HCT116 (cell line): ENCODE measurements at regions not wholly inside any gene's neighbourhood (a gene's known extent, or its start where the extent isn't known, plus 50 kb on each side); places are given as distances from the start of the nearest gene placed in this dataset.

Source experiments
- ATAC-seq: fragments of 200-7000 bp; cut with Tn5 transposase; 2 replicates; pipeline ENCODE4 v1.9.1; 2020; ENCODE audit warnings: mild to moderate bottlenecking, moderate library complexity
- BruUV-seq: library from RNA; stranded (reverse); fragments of 400-500 nt; replicated peaks from 2 replicates; lab custom pipeline; 2021; lab: Mats Ljungman, UMichigan
- CTCF ChIA-PET: fragments of 300-600 bp; sonication (Branson Sonifier 250); formaldehyde crosslinking; loops from one replicate; lab custom pipeline; 2021; ENCODE audit warnings: antibody characterized with exemption; lab: Charles Lee
- POLR2A ChIA-PET: fragments of 300-600, 350-600 bp; sonication (Branson Sonifier 250); formaldehyde crosslinking; loops from one replicate; lab custom pipeline; 2021; ENCODE audit warnings: antibody characterized with exemption; lab: Charles Lee
- RAD21 ChIA-PET, 2 experiments: fragments of 300-600 bp; sonication (Branson Sonifier 250); formaldehyde crosslinking; loops; one replicate each; lab custom pipeline; 2023; ENCODE audit warnings: low total read pairs in 2 of 2; ENCODE audit not compliant: uncharacterized antibody in 2 of 2, unreplicated experiment in 2 of 2, low non-redundant PET in 1 of 2; lab: Charles Lee
- DNase-seq: peaks from one replicate; pipeline ENCODE4 v3.0.0-alpha.2; 2010; ENCODE audit warnings: low read depth, low spot score
- H2AFZ ChIP-seq: fragments of 200-600 bp; shearing (Covaris generic), sonication (generic); 2 replicates; pipeline ENCODE4 v1.6.1; 2017; ENCODE audit warnings: low read depth, mixed run types, mixed read lengths, antibody characterized with exemption, low read length; ENCODE audit not compliant: poor library complexity, severe bottlenecking
- H3K27ac ChIP-seq: 2 replicates; pipeline ENCODE4 v1.5.1; 2012; ENCODE audit warnings: low read depth, low read length
- H3K27me3 ChIP-seq: fragments of 200-600 bp; sonication (generic); 2 replicates; pipeline ENCODE4 v1.6.1; 2016; ENCODE audit warnings: mixed run types, low read length, mixed read lengths; ENCODE audit not compliant: insufficient read depth
- H3K36me3 ChIP-seq, 2 experiments: fragments of 200-500 bp in 1 of 2; fragments of 200-600 bp in 1 of 2; sonication (Bioruptor generic) in 1 of 2; sonication (generic) in 1 of 2; 2 replicates each; pipeline versions ENCODE4 v1.5.1 to v1.6.1; 2014 to 2016; ENCODE audit warnings: low read length in 2 of 2, inconsistent platforms in 1 of 2, mixed read lengths in 1 of 2, mixed run types in 1 of 2; ENCODE audit not compliant: insufficient read depth in 2 of 2, control insufficient read depth in 1 of 2
- H3K4me1 ChIP-seq, 2 experiments: fragments of 200-600 bp in 1 of 2; sonication (generic) in 1 of 2; 2 replicates each; pipeline versions ENCODE4 v1.5.1 to v1.6.1; 2012 to 2017; ENCODE audit warnings: low read length in 2 of 2, inconsistent platforms in 1 of 2, mild to moderate bottlenecking in 1 of 2, mixed read lengths in 1 of 2, mixed run types in 1 of 2, moderate library complexity in 1 of 2; ENCODE audit not compliant: insufficient read depth in 2 of 2, control insufficient read depth in 1 of 2
- H3K4me2 ChIP-seq: fragments of 200-600 bp; sonication (generic); 2 replicates; pipeline ENCODE4 v1.6.1; 2017; ENCODE audit warnings: mixed run types, low read length, mixed read lengths
- H3K4me3 ChIP-seq, 2 experiments: fragments of 200-600 bp in 1 of 2; sonication (generic) in 1 of 2; replicated peaks in 1 of 2; 2 replicates each; pipeline ENCODE4 v1.5.1; 2011 to 2016; ENCODE audit warnings: low read length in 2 of 2, control low read depth in 1 of 2, low read depth in 1 of 2, mild to moderate bottlenecking in 1 of 2, mixed read lengths in 1 of 2, mixed run types in 1 of 2
- H3K79me2 ChIP-seq: fragments of 200-600 bp; sonication (generic); 2 replicates; pipeline ENCODE4 v1.6.1; 2017; ENCODE audit warnings: mild to moderate bottlenecking, mixed run types, low read length, moderate library complexity, mixed read lengths; ENCODE audit not compliant: insufficient read depth
- H3K9ac ChIP-seq: fragments of 200-600 bp; sonication (generic); 2 replicates; pipeline ENCODE4 v1.6.1; 2016; ENCODE audit warnings: low read length, mixed read lengths
- H3K9me2 ChIP-seq: fragments of 200-600 bp; sonication (generic), shearing (Covaris generic); 2 replicates; pipeline ENCODE4 v1.6.1; 2017; ENCODE audit warnings: mixed run types, mild to moderate bottlenecking, moderate library complexity; ENCODE audit not compliant: insufficient read depth
- H3K9me3 ChIP-seq, 2 experiments: fragments of 200-500 bp in 1 of 2; fragments of 200-600 bp in 1 of 2; sonication (Bioruptor generic) in 1 of 2; sonication (generic) in 1 of 2; 2 replicates each; pipeline ENCODE4 v1.6.1; 2014 to 2017; ENCODE audit warnings: low read length in 2 of 2, mixed read lengths in 2 of 2, inconsistent platforms in 1 of 2, low read depth in 1 of 2, mild to moderate bottlenecking in 1 of 2, mixed run types in 1 of 2, moderate library complexity in 1 of 2; ENCODE audit not compliant: control insufficient read depth in 1 of 2, insufficient read depth in 1 of 2
- H4K20me1 ChIP-seq: fragments of 200-600 bp; sonication (generic), shearing (Covaris generic); 2 replicates; pipeline ENCODE4 v1.6.1; 2017; ENCODE audit warnings: mixed run types, mild to moderate bottlenecking, moderate library complexity; ENCODE audit not compliant: insufficient read depth
- ELF1 ChIP-seq: IDR thresholded peaks from 2 replicates; pipeline ENCODE4 v1.6.1; 2012; ENCODE audit warnings: low read depth, borderline replicate concordance
- EZH2 ChIP-seq: fragments of 200-600 bp; sonication (generic); IDR thresholded peaks from 2 replicates; pipeline ENCODE4 v1.6.1; 2017; ENCODE audit warnings: antibody characterized with exemption, mixed run types
- POLR2AphosphoS5 ChIP-seq: IDR thresholded peaks from 2 replicates; pipeline ENCODE4 v1.6.1; 2011; ENCODE audit warnings: mild to moderate bottlenecking, low read depth, low read length, moderate library complexity
- RAD21 ChIP-seq: IDR thresholded peaks from 2 replicates; pipeline ENCODE4 v1.6.1; 2012; ENCODE audit warnings: low read depth, mild to moderate bottlenecking
- SIN3A ChIP-seq: IDR thresholded peaks from 2 replicates; pipeline ENCODE4 v1.6.1; 2012; ENCODE audit warnings: low read depth
- TCF7L2 ChIP-seq: IDR thresholded peaks from 2 replicates; pipeline ENCODE4 v1.7.0; 2011; ENCODE audit warnings: borderline replicate concordance, inconsistent platforms; ENCODE audit not compliant: insufficient read depth, insufficient read length; ENCODE audit errors: extremely low read depth
- YY1 ChIP-seq: IDR thresholded peaks from 2 replicates; pipeline ENCODE4 v1.6.1; 2011; ENCODE audit warnings: low read length, low read depth, moderate library complexity, mild to moderate bottlenecking; ENCODE audit not compliant: insufficient replicate concordance; ENCODE audit errors: extremely low read depth
- ZFX ChIP-seq: fragments of 450-650 bp; IDR thresholded peaks from 2 replicates; pipeline ENCODE4 v1.6.1; 2017
- intact Hi-C: fragments of 100-400 bp; cut with micrococcal nuclease; formaldehyde crosslinking; loops from 2 replicates; pipeline ENCODE4 v1.10.0; 2022
- TF ChIP-seq, protein P1 (sequence below): IDR thresholded peaks from 2 replicates; pipeline ENCODE4 v1.6.1; 2012; ENCODE audit warnings: low read depth

DNA sequence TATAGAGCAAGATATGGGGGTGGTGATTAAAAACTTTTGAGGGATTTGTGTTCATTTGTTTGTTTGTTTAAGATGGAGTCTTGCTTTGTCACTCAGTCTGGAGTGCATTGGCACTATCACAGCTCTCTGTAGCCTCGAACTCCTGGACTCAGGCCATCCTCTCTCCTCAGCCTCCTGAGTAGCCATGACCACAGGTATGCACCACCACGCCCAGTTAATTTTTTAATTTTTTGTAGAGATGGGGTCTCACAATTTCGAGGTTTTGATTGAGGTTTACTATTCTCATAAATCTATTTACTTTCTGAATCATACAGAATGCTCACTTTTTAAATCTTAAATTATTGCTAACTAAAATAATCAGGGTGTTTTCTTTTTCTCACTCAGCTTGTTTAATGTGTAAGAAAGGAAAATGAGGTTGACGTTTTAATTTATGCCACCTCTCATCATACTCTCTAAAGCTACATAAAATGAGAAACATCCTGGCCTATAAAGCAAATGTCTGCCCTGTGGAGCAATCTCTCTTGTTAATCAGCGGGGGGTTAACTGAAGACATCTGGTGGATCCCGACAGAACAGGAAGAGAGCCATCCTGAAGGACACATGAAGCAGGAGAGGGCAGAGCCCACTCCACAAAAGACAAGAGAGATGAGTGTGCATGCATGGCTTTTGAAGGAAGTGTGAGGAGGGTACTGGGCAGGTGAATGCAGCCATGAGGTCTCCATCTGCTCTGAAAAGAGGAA, 589.1 kb upstream of the SLC8A1 start:
- H3K9me2 ChIP-seq: no peaks in the 10 kb centered on the region
- TF ChIP-seq RAD21 (no peak), EZH2 (no peak), YY1 (no peak), ZFX (no peak), POLR2AphosphoS5 (no peak), ELF1 (no peak), SIN3A (no peak), TCF7L2 (no peak)
- TF ChIP-seq, protein P1, sequence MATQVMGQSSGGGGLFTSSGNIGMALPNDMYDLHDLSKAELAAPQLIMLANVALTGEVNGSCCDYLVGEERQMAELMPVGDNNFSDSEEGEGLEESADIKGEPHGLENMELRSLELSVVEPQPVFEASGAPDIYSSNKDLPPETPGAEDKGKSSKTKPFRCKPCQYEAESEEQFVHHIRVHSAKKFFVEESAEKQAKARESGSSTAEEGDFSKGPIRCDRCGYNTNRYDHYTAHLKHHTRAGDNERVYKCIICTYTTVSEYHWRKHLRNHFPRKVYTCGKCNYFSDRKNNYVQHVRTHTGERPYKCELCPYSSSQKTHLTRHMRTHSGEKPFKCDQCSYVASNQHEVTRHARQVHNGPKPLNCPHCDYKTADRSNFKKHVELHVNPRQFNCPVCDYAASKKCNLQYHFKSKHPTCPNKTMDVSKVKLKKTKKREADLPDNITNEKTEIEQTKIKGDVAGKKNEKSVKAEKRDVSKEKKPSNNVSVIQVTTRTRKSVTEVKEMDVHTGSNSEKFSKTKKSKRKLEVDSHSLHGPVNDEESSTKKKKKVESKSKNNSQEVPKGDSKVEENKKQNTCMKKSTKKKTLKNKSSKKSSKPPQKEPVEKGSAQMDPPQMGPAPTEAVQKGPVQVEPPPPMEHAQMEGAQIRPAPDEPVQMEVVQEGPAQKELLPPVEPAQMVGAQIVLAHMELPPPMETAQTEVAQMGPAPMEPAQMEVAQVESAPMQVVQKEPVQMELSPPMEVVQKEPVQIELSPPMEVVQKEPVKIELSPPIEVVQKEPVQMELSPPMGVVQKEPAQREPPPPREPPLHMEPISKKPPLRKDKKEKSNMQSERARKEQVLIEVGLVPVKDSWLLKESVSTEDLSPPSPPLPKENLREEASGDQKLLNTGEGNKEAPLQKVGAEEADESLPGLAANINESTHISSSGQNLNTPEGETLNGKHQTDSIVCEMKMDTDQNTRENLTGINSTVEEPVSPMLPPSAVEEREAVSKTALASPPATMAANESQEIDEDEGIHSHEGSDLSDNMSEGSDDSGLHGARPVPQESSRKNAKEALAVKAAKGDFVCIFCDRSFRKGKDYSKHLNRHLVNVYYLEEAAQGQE: no peak
- no peaks in the 10 kb centered on the region for H3K4me1 ChIP-seq
- no peaks in the 10 kb centered on the region for H3K79me2 ChIP-seq
- ATAC-seq (no peak), DNase-seq (no peak)
- H3K27ac ChIP-seq: no peak overlapping the region
- no peak overlapping the region for H3K9ac ChIP-seq
- CTCF ChIA-PET: no interaction called here
- H4K20me1 ChIP-seq: no peaks in the 10 kb centered on the region
- no TSS peak for BruUV-seq
- no peak overlapping the region for H2AFZ ChIP-seq
- no peak overlapping the region for H3K4me2 ChIP-seq
- POLR2A ChIA-PET: no interaction called here
- RAD21 ChIA-PET: no interaction called here
- no peak overlapping the region for H3K4me3 ChIP-seq
- H3K9me3 ChIP-seq: peaks cover 5 to 7% of the 10 kb centered on the region in 2 experiments; a peak in 2 of 4 replicates
- no peaks in the 10 kb centered on the region for H3K36me3 ChIP-seq
- no peaks in the 10 kb centered on the region for H3K27me3 ChIP-seq
- intact Hi-C loops: no loop called here
